Smooth muscle cell (in vitro differentiated cells): ENCODE measurements at regions not wholly inside any gene's neighbourhood (a gene's known extent, or its start where the extent isn't known, plus 50 kb on each side); places are given as distances from the start of the nearest gene placed in this dataset.

ENCODE experiments used
- DNase-seq: peaks from one replicate; lab custom pipeline; 2025; ENCODE audit not compliant: unreplicated experiment; lab: John Stamatoyannopoulos, UW
- H2AFZ ChIP-seq: fragments of 200-600 bp; sonication (generic); 2 replicates; pipeline ENCODE4 v1.6.0; 2016; ENCODE audit warnings: antibody characterized with exemption, low read depth, mild to moderate bottlenecking
- H3F3A ChIP-seq: fragments of 200-600 bp; sonication (generic); 2 replicates; pipeline ENCODE4 v1.6.0; 2017; ENCODE audit warnings: antibody characterized with exemption, low read depth
- H3K27ac ChIP-seq: fragments of 200-600 bp; sonication (generic); 2 replicates; pipeline ENCODE4 v1.5.1; 2016; ENCODE audit warnings: low read depth, mild to moderate bottlenecking
- H3K27me3 ChIP-seq: fragments of 200-600 bp; sonication (generic); 2 replicates; pipeline ENCODE4 v1.6.1; 2016; ENCODE audit warnings: low read depth, mild to moderate bottlenecking
- H3K36me3 ChIP-seq: fragments of 200-600 bp; sonication (generic); 2 replicates; pipeline ENCODE4 v1.5.1; 2016; ENCODE audit warnings: low read depth
- H3K4me1 ChIP-seq: fragments of 200-600 bp; sonication (generic); 2 replicates; pipeline ENCODE4 v1.5.1; 2016; ENCODE audit warnings: low read depth
- H3K4me2 ChIP-seq: fragments of 200-600 bp; sonication (generic); 2 replicates; pipeline ENCODE4 v1.6.0; 2016; ENCODE audit warnings: mild to moderate bottlenecking
- H3K4me3 ChIP-seq: fragments of 200-600 bp; sonication (generic); 2 replicates; pipeline ENCODE4 v1.5.1; 2016; ENCODE audit warnings: mild to moderate bottlenecking
- H3K79me2 ChIP-seq: fragments of 200-600 bp; sonication (generic); 2 replicates; pipeline ENCODE4 v1.6.0; 2016; ENCODE audit warnings: low read depth, mild to moderate bottlenecking
- H3K9ac ChIP-seq: fragments of 200-600 bp; sonication (generic); 2 replicates; pipeline ENCODE4 v1.6.0; 2016; ENCODE audit warnings: low read depth
- H3K9me3 ChIP-seq: fragments of 200-600 bp; sonication (generic); replicated peaks from 2 replicates; pipeline ENCODE4 v1.5.1; 2016; ENCODE audit warnings: low read depth
- H4K20me1 ChIP-seq: fragments of 200-600 bp; sonication (generic); 2 replicates; pipeline ENCODE4 v1.6.0; 2016; ENCODE audit warnings: low read depth
- CTCF ChIP-seq: fragments of 200-600 bp; sonication (generic); IDR thresholded peaks from 2 replicates; pipeline ENCODE4 v1.5.1; 2017; ENCODE audit warnings: borderline replicate concordance, mild to moderate bottlenecking, antibody characterized with exemption; ENCODE audit not compliant: insufficient read depth, poor library complexity, severe bottlenecking
- WGBS: methylation state at CpG from one replicate; pipeline ENCODE4 v1.1.7; 2016; ENCODE audit warnings: low lambda C conversion rate; 5-methylcytosine and 5-hydroxymethylcytosine counted together

- H3K4me2 ChIP-seq, result peak overlapping the region; percentile 69
- peaks cover 8% of the 10 kb centered on the region for H3F3A ChIP-seq
- H3K79me2 ChIP-seq, result no peaks in the 10 kb centered on the region
- DNase-seq, result no peak
- no peak overlapping the region for H3K9ac ChIP-seq
- H3K4me3 ChIP-seq, result peak overlapping the region; percentile 3
- no peak overlapping the region for H2AFZ ChIP-seq
- no peaks in the 10 kb centered on the region for H3K27me3 ChIP-seq
- H3K36me3 ChIP-seq, result no peaks in the 10 kb centered on the region
- no peaks in the 10 kb centered on the region for H4K20me1 ChIP-seq
- peak; percentile 13 for TF ChIP-seq CTCF
- peak overlapping the region; percentile 39 for H3K27ac ChIP-seq
- H3K4me1 ChIP-seq, result peaks cover 13% of the 10 kb centered on the region
- 17% methylated on average over 7 of the region's 7 CpGs for WGBS
- H3K9me3 ChIP-seq, result no peaks in the 10 kb centered on the region
Measured at GRCh38 chr5:5616247-5616895, 193.9 kb downstream of the ICE1 start.

- TF ChIP-seq CTCF, result no peak
- DNase-seq, result no peak
- Histone ChIP-seq H3K36me3 (no peaks in the 10 kb centered on the region), H3F3A (peaks cover 8% of the 10 kb centered on the region), H3K4me1 (peaks cover 13% of the 10 kb centered on the region), H3K9ac (no peak overlapping the region), H3K9me3 (no peaks in the 10 kb centered on the region), H3K79me2 (no peaks in the 10 kb centered on the region), H3K27ac (peak overlapping the region; percentile 39), H3K4me3 (no peak overlapping the region), H4K20me1 (no peaks in the 10 kb centered on the region), H3K27me3 (no peaks in the 10 kb centered on the region), H3K4me2 (no peak overlapping the region), H2AFZ (no peak overlapping the region)
- 32% methylated on average over 1 of the region's 1 CpG for whole genome bisulfite sequencing
Measured at GRCh38 chr5:5615569-5615968, 193.1 kb downstream of the ICE1 start.

- 91% methylated on average over 6 of the region's 6 CpGs for WGBS
- Histone ChIP-seq H2AFZ (no peak overlapping the region), H3K4me2 (no peak overlapping the region)
Measured at GRCh38 chr5:5613261-5613990, 190.9 kb downstream of the ICE1 start.

More at GRCh38 chr5:5613261-5613990, 190.9 kb downstream of the ICE1 start:
- H3K27ac ChIP-seq, result no peak overlapping the region
- no peaks in the 10 kb centered on the region for H3K36me3 ChIP-seq
- peaks cover 8% of the 10 kb centered on the region for H3F3A ChIP-seq
- no peaks in the 10 kb centered on the region for H4K20me1 ChIP-seq
- H3K4me1 ChIP-seq, result peaks cover 13% of the 10 kb centered on the region
- H3K27me3 ChIP-seq, result no peaks in the 10 kb centered on the region
- DNase-seq, result no peak
- no peak overlapping the region for H3K9ac ChIP-seq
- no peaks in the 10 kb centered on the region for H3K79me2 ChIP-seq
- H3K4me3 ChIP-seq, result no peak overlapping the region
- TF ChIP-seq CTCF, result no peak
- no peaks in the 10 kb centered on the region for H3K9me3 ChIP-seq
